GM12878 (cell line): ENCODE measurements at regions not wholly inside any gene's neighbourhood (a gene's known extent, or its start where the extent isn't known, plus 50 kb on each side); places are given as distances from the start of the nearest gene placed in this dataset.
"Not testable (repeated sequence)": the region's sequence is repeated elsewhere in the genome, so short reads cannot be mapped to it uniquely, and the experiment has no call there.

ENCODE experiments used
- CBFB ChIP-seq: IDR thresholded peaks from 2 replicates; pipeline ENCODE4 v1.6.1; 2016; ENCODE audit warnings: antibody characterized with exemption, low read depth
- CTCF ChIP-seq, 3 experiments: IDR thresholded peaks in 2 of 3; conservative IDR thresholded peaks in 1 of 3; 2 replicates each; pipeline ENCODE4 v1.5.1; 2011; ENCODE audit warnings: low read depth in 3 of 3, low read length in 3 of 3, mild to moderate bottlenecking in 3 of 3, control low read depth in 2 of 3, moderate library complexity in 2 of 3, inconsistent platforms in 1 of 3, mixed read lengths in 1 of 3; ENCODE audit not compliant: control insufficient read depth in 2 of 3, insufficient read depth in 1 of 3; ENCODE audit errors: extremely low read depth in 1 of 3
- DPF2 ChIP-seq: fragments of 450-650 bp; IDR thresholded peaks from 2 replicates; pipeline ENCODE4 v1.6.1; 2017; ENCODE audit warnings: mild to moderate bottlenecking
- ELK1 ChIP-seq: IDR thresholded peaks from 2 replicates; pipeline ENCODE4 v1.6.1; 2012; ENCODE audit warnings: low read depth, low read length, improper control_type of control experiment
- ETV6 ChIP-seq, 2 experiments: fragments of 450-650 bp in 1 of 2; IDR thresholded peaks in 1 of 2; conservative IDR thresholded peaks in 1 of 2; 2 replicates each; pipeline ENCODE4 v1.6.1; 2014; ENCODE audit warnings: antibody characterized with exemption in 1 of 2, borderline replicate concordance in 1 of 2, low read depth in 1 of 2, mild to moderate bottlenecking in 1 of 2, moderate library complexity in 1 of 2
- EZH2 ChIP-seq: IDR thresholded peaks from 2 replicates; pipeline ENCODE4 v1.6.1; 2012; ENCODE audit warnings: low read depth, mild to moderate bottlenecking, control low read depth, inconsistent platforms, low read length, borderline replicate concordance; ENCODE audit not compliant: control insufficient read depth
- FOS ChIP-seq: IDR thresholded peaks from 3 replicates; pipeline ENCODE4 v1.6.1; 2011; ENCODE audit warnings: borderline replicate concordance; ENCODE audit not compliant: insufficient read length; ENCODE audit errors: extremely low read depth
- MAX ChIP-seq: IDR thresholded peaks from 2 replicates; pipeline ENCODE4 v1.6.1; 2012; ENCODE audit warnings: low read depth, low read length, improper control_type of control experiment
- POLR2AphosphoS5 ChIP-seq: IDR thresholded peaks from 2 replicates; pipeline ENCODE4 v1.6.1; 2011; ENCODE audit warnings: mild to moderate bottlenecking, low read length, inconsistent platforms
- SIN3A ChIP-seq: IDR thresholded peaks from 2 replicates; pipeline ENCODE4 v1.6.1; 2012; ENCODE audit warnings: low read depth, low read length, improper control_type of control experiment
- SUZ12 ChIP-seq: fragments of 200-600 bp; sonication (generic); IDR thresholded peaks from one replicate; pipeline ENCODE4 v1.6.1; 2018; ENCODE audit warnings: antibody characterized with exemption, mild to moderate bottlenecking; ENCODE audit not compliant: unreplicated experiment
- TBL1XR1 ChIP-seq: IDR thresholded peaks from 2 replicates; pipeline ENCODE4 v1.6.1; 2012; ENCODE audit warnings: low read depth, low read length, improper control_type of control experiment

- TF ChIP-seq CTCF (IDR thresholded peaks at IDR 0.05 in 2 of 3, conservative IDR thresholded peaks at IDR 0.05 in 1 of 3; ENCODE audit: control insufficient read depth in 2 of 3, extremely low read depth in 1 of 3, insufficient read depth in 1 of 3, low read depth in 3 of 3, low read length in 3 of 3); MAX; FOS; POLR2AphosphoS5; CBFB; EZH2; DPF2; ETV6 (conservative IDR thresholded peaks at IDR 0.05 in 1 of 2, IDR thresholded peaks at IDR 0.05 in 1 of 2; ENCODE audit: borderline replicate concordance in 1 of 2, low read depth in 1 of 2); ELK1; SIN3A; SUZ12; TBL1XR1: not testable (repeated sequence)
Measured at GRCh38 chr21:20221981-20222380, 776.2 kb upstream of the NCAM2 start.
